GM23338 (cell line): ENCODE measurements at regions not wholly inside any gene's neighbourhood (a gene's known extent, or its start where the extent isn't known, plus 50 kb on each side); places are given as distances from the start of the nearest gene placed in this dataset.

ENCODE experiments used
- ATAC-seq: fragments of 200-7000 bp; cut with Tn5 transposase; 3 replicates; pipeline ENCODE4 v1.9.1; 2020
- DNase-seq: peaks from one replicate; pipeline ENCODE4 v3.0.0-alpha.2; 2015; ENCODE audit warnings: low spot score
- H2AFZ ChIP-seq: fragments of 200-600 bp; sonication (generic); 2 replicates; pipeline ENCODE4 v1.8.0; 2016; ENCODE audit warnings: antibody characterized with exemption, mild to moderate bottlenecking, moderate library complexity
- H3F3A ChIP-seq: fragments of 200-600 bp; sonication (generic); replicated peaks from 2 replicates; pipeline ENCODE4 v1.8.0; 2017; ENCODE audit warnings: antibody characterized with exemption, mixed run types, low read depth
- H3K27ac ChIP-seq: fragments of 200-600 bp; sonication (generic); 2 replicates; pipeline ENCODE4 v1.6.1; 2016; ENCODE audit warnings: low read depth
- H3K27me3 ChIP-seq: fragments of 200-600 bp; sonication (generic); 2 replicates; pipeline ENCODE4 v1.8.0; 2016; ENCODE audit warnings: mild to moderate bottlenecking, mixed run types, moderate library complexity; ENCODE audit not compliant: insufficient read depth
- H3K36me3 ChIP-seq: fragments of 200-600 bp; sonication (generic); 2 replicates; pipeline ENCODE4 v1.8.0; 2016; ENCODE audit warnings: mild to moderate bottlenecking; ENCODE audit not compliant: insufficient read depth
- H3K4me1 ChIP-seq: fragments of 200-600 bp; sonication (generic); 2 replicates; pipeline ENCODE4 v1.8.0; 2016; ENCODE audit warnings: mild to moderate bottlenecking, moderate library complexity; ENCODE audit not compliant: insufficient read depth
- H3K4me2 ChIP-seq: fragments of 200-600 bp; sonication (generic); 2 replicates; pipeline ENCODE4 v1.7.1; 2017; ENCODE audit warnings: mixed run types
- H3K4me3 ChIP-seq: fragments of 200-600 bp; sonication (generic); 2 replicates; pipeline ENCODE4 v1.6.1; 2016; ENCODE audit warnings: mixed run types
- H3K79me2 ChIP-seq: fragments of 200-600 bp; sonication (generic); replicated peaks from 2 replicates; pipeline ENCODE4 v1.8.0; 2017; ENCODE audit warnings: mild to moderate bottlenecking; ENCODE audit not compliant: insufficient read depth
- H3K9me2 ChIP-seq: fragments of 200-600 bp; sonication (generic); 2 replicates; pipeline ENCODE4 v1.8.0; 2017; ENCODE audit not compliant: insufficient read depth
- H4K20me1 ChIP-seq: fragments of 200-600 bp; sonication (generic); replicated peaks from 2 replicates; pipeline ENCODE4 v1.8.0; 2017; ENCODE audit warnings: mild to moderate bottlenecking; ENCODE audit not compliant: insufficient read depth
- H3K27ac Mint-ChIP-seq: 2 replicates; pipeline ENCODE4 v1.8.0; 2020; ENCODE audit warnings: inconsistent platforms, mild to moderate bottlenecking, moderate library complexity, mixed read lengths
- H3K27me3 Mint-ChIP-seq: 3 replicates; pipeline ENCODE4 v1.8.0; 2022; ENCODE audit warnings: low read depth, mild to moderate bottlenecking, moderate library complexity, mixed read lengths, inconsistent platforms; ENCODE audit not compliant: insufficient read depth, poor library complexity
- H3K36me3 Mint-ChIP-seq: 3 replicates; pipeline ENCODE4 v1.8.0; 2021; ENCODE audit warnings: low read depth, mild to moderate bottlenecking, inconsistent platforms, moderate library complexity, mixed read lengths
- H3K4me1 Mint-ChIP-seq: 3 replicates; pipeline ENCODE4 v1.8.0; 2020; ENCODE audit warnings: mild to moderate bottlenecking, inconsistent platforms, mixed read lengths
- H3K4me3 Mint-ChIP-seq: 3 replicates; pipeline ENCODE4 v1.8.0; 2021; ENCODE audit warnings: moderate library complexity, mild to moderate bottlenecking, inconsistent platforms, mixed read lengths
- H3K9me3 Mint-ChIP-seq: 3 replicates; pipeline ENCODE4 v1.8.0; 2020; ENCODE audit warnings: moderate library complexity, mild to moderate bottlenecking, inconsistent platforms, mixed read lengths
- CREB1 ChIP-seq: fragments of 250-450 bp; sonication (Bioruptor Pico); IDR thresholded peaks from 2 replicates; pipeline ENCODE4 v1.5.0; 2020; ENCODE audit warnings: low read depth, mild to moderate bottlenecking, moderate library complexity
- CTCF ChIP-seq, 2 experiments: fragments of 200-600 bp in 1 of 2; sonication (generic) in 1 of 2; conservative IDR thresholded peaks; 2 replicates each; pipeline versions ENCODE4 v1.5.1 to v1.6.1; 2016 to 2017; ENCODE audit warnings: antibody characterized with exemption in 2 of 2, low read depth in 2 of 2, mild to moderate bottlenecking in 2 of 2, moderate library complexity in 1 of 2
- ETS1 ChIP-seq: IDR thresholded peaks from 2 replicates; pipeline ENCODE4 v1.6.1; 2016; ENCODE audit warnings: antibody characterized with exemption
- EZH2 ChIP-seq: fragments of 200-600 bp; sonication (generic); IDR thresholded peaks from one replicate; pipeline ENCODE4 v1.8.0; 2017; ENCODE audit warnings: antibody characterized with exemption, mild to moderate bottlenecking, low read depth; ENCODE audit not compliant: unreplicated experiment
- JUNB ChIP-seq: IDR thresholded peaks from one replicate; pipeline ENCODE4 v1.6.1; 2016; ENCODE audit warnings: antibody characterized with exemption; ENCODE audit not compliant: unreplicated experiment
- NANOG ChIP-seq: IDR thresholded peaks from 2 replicates; pipeline ENCODE4 v1.6.1; 2016; ENCODE audit warnings: antibody characterized with exemption, borderline replicate concordance
- REST ChIP-seq: IDR thresholded peaks from one replicate; pipeline ENCODE4 v1.6.1; 2018; ENCODE audit warnings: antibody characterized with exemption; ENCODE audit not compliant: unreplicated experiment
- STAT1 ChIP-seq: IDR thresholded peaks from one replicate; pipeline ENCODE4 v1.6.1; 2016; ENCODE audit warnings: antibody characterized with exemption; ENCODE audit not compliant: unreplicated experiment
- ZNF331 ChIP-seq: fragments of 250-450 bp; sonication (Bioruptor Pico); IDR thresholded peaks from 2 replicates; pipeline ENCODE4 v1.5.0; 2020; ENCODE audit warnings: low read depth, mild to moderate bottlenecking, moderate library complexity

- Histone ChIP-seq H3K27me3 (no peaks in the 10 kb centered on the region), H3K27ac (no peak overlapping the region), H3F3A (no peaks in the 10 kb centered on the region), H3K79me2 (no peaks in the 10 kb centered on the region), H4K20me1 (no peaks in the 10 kb centered on the region), H3K4me1 (no peaks in the 10 kb centered on the region), H3K36me3 (no peaks in the 10 kb centered on the region), H3K9me2 (no peaks in the 10 kb centered on the region), H3K4me3 (no peak overlapping the region), H3K4me2 (no peak overlapping the region), H2AFZ (no peak overlapping the region)
- H3K27ac Mint-ChIP-seq = no peak overlapping the region
- TF ChIP-seq NANOG (no peak), CTCF (conservative IDR thresholded peaks at IDR 0.05; ENCODE audit: low read depth in 2 of 2) (peak; percentile 85 to 97)
- ATAC-seq (peak; percentile 75), DNase-seq (peak; percentile 83)
- H3K36me3 Mint-ChIP-seq = no peaks in the 10 kb centered on the region
- no peaks in the 10 kb centered on the region for H3K9me3 Mint-ChIP-seq
- H3K4me1 Mint-ChIP-seq = peaks cover 20% of the 10 kb centered on the region
- peaks cover 6% of the 10 kb centered on the region for H3K27me3 Mint-ChIP-seq
- no peak overlapping the region for H3K4me3 Mint-ChIP-seq
Measured at GRCh38 chr5:72018143-72018803, 89.0 kb upstream of the MAP1B start.

GRCh38 chr5:72020161-72020983, 86.9 kb upstream of the MAP1B start:
- Histone ChIP-seq H3K27me3 (no peaks in the 10 kb centered on the region), H3K4me2 (no peak overlapping the region), H4K20me1 (no peaks in the 10 kb centered on the region), H3K79me2 (no peaks in the 10 kb centered on the region), H3K4me1 (no peaks in the 10 kb centered on the region), H3F3A (no peaks in the 10 kb centered on the region), H2AFZ (peak overlapping the region; percentile 76; the same call in 1 of the 2 replicates), H3K4me3 (no peak overlapping the region), H3K9me2 (no peaks in the 10 kb centered on the region), H3K36me3 (no peaks in the 10 kb centered on the region), H3K27ac (no peak overlapping the region)
- ATAC-seq (peak; percentile 34; the same call in 1 of the 3 replicates), DNase-seq (no peak)
- peaks cover 9% of the 10 kb centered on the region for H3K4me1 Mint-ChIP-seq
- no peaks in the 10 kb centered on the region for H3K36me3 Mint-ChIP-seq
- H3K27ac Mint-ChIP-seq = no peak overlapping the region
- H3K4me3 Mint-ChIP-seq = no peak overlapping the region
- no peaks in the 10 kb centered on the region for H3K27me3 Mint-ChIP-seq
- H3K9me3 Mint-ChIP-seq = no peaks in the 10 kb centered on the region; the same call in 2 of the 3 replicates
- no peak for TF ChIP-seq STAT1
- TF ChIP-seq NANOG = no peak
- TF ChIP-seq EZH2 = no peak
- TF ChIP-seq CREB1 (CRISPR knock-in tag) = no peak
- TF ChIP-seq ETS1 = no peak
- no peak for TF ChIP-seq JUNB
- TF ChIP-seq REST = no peak
- TF ChIP-seq CTCF (conservative IDR thresholded peaks at IDR 0.05; ENCODE audit: low read depth in 2 of 2) = no peak
- TF ChIP-seq ZNF331 = no peak
